ENCODE measurements at regions not wholly inside any gene's neighbourhood (a gene's known extent, or its start where the extent isn't known, plus 50 kb on each side); places are given as distances from the start of the nearest gene placed in this dataset.
"Not testable (repeated sequence)": the region's sequence is repeated elsewhere in the genome, so short reads cannot be mapped to it uniquely, and the experiment has no call there.

- H3K9ac ChIP-seq (ENCODE audit: low read depth, low read length), result no peak overlapping the region
- H3K27me3 ChIP-seq (ENCODE audit: insufficient read depth, low read length), result no peaks in the 10 kb centered on the region
- H3K36me3 ChIP-seq (ENCODE audit: insufficient read depth, low read length), result no peaks in the 10 kb centered on the region
- H3K9me3 ChIP-seq (ENCODE audit: insufficient read depth, low read depth, low read length), result 0 out of 2 replicates have a peak, but pooled peaks cover 3% of the 10 kb centered on the region
- no peaks in the 10 kb centered on the region for H3K4me1 ChIP-seq (ENCODE audit: insufficient read depth, low read length)
- 80% methylated on average over 4 of the region's 5 CpGs for WGBS
- H3K27ac ChIP-seq (ENCODE audit: low read depth, low read length), result no peak overlapping the region
- no peak overlapping the region for H3K4me3 ChIP-seq (ENCODE audit: low read length)
Observed at GRCh38 chr2:43004879-43005244, 212.5 kb upstream of the HAAO start.

- not testable (repeated sequence) for H3K27me3 ChIP-seq (ENCODE audit: insufficient read depth, low read length); H3K36me3 ChIP-seq (ENCODE audit: insufficient read depth, low read length); H3K27ac ChIP-seq (ENCODE audit: low read depth, low read length); H3K4me1 ChIP-seq (ENCODE audit: insufficient read depth, low read length); H3K9ac ChIP-seq (ENCODE audit: low read depth, low read length); H3K4me3 ChIP-seq (ENCODE audit: low read length); H3K9me3 ChIP-seq (ENCODE audit: insufficient read depth, low read depth, low read length)
- 79% methylated on average over 11 of the region's 11 CpGs for WGBS
Observed at GRCh38 chr2:43004126-43004865, 211.9 kb upstream of the HAAO start.

- 85% methylated on average over 2 of the region's 2 CpGs for WGBS
- Histone ChIP-seq H3K27ac (ENCODE audit: low read depth, low read length) (no peak overlapping the region), H3K36me3 (ENCODE audit: insufficient read depth, low read length) (no peaks in the 10 kb centered on the region), H3K4me1 (ENCODE audit: insufficient read depth, low read length) (no peaks in the 10 kb centered on the region), H3K4me3 (ENCODE audit: low read length) (no peak overlapping the region), H3K9me3 (ENCODE audit: insufficient read depth, low read depth, low read length) (0 out of 2 replicates have a peak, but pooled peaks cover 3% of the 10 kb centered on the region), H3K9ac (ENCODE audit: low read depth, low read length) (no peak overlapping the region), H3K27me3 (ENCODE audit: insufficient read depth, low read length) (no peaks in the 10 kb centered on the region)
Observed at GRCh38 chr2:43003702-43004101, 211.3 kb upstream of the HAAO start.

GRCh38 chr2:43001787-43002468, 209.5 kb upstream of the HAAO start:
- Histone ChIP-seq H3K4me1 (ENCODE audit: insufficient read depth, low read length) (no peaks in the 10 kb centered on the region), H3K4me3 (ENCODE audit: low read length) (no peak overlapping the region), H3K36me3 (ENCODE audit: insufficient read depth, low read length) (no peaks in the 10 kb centered on the region), H3K9me3 (ENCODE audit: insufficient read depth, low read depth, low read length) (no peaks in the 10 kb centered on the region), H3K27ac (ENCODE audit: low read depth, low read length) (no peak overlapping the region), H3K9ac (ENCODE audit: low read depth, low read length) (no peak overlapping the region), H3K27me3 (ENCODE audit: insufficient read depth, low read length) (no peaks in the 10 kb centered on the region)
- WGBS, result 94% methylated on average over 5 of the region's 5 CpGs

GRCh38 chr2:43001055-43001378, 208.6 kb upstream of the HAAO start:
- peaks cover 1% of the 10 kb centered on the region for H3K9me3 ChIP-seq (ENCODE audit: insufficient read depth, low read depth, low read length)
- no peaks in the 10 kb centered on the region for H3K4me1 ChIP-seq (ENCODE audit: insufficient read depth, low read length)
- no peak overlapping the region for H3K4me3 ChIP-seq (ENCODE audit: low read length)
- no peaks in the 10 kb centered on the region for H3K36me3 ChIP-seq (ENCODE audit: insufficient read depth, low read length)
- no peak overlapping the region for H3K27ac ChIP-seq (ENCODE audit: low read depth, low read length)
- H3K27me3 ChIP-seq (ENCODE audit: insufficient read depth, low read length), result no peaks in the 10 kb centered on the region
- WGBS, result 93% methylated on average over 4 of the region's 4 CpGs
- no peak overlapping the region for H3K9ac ChIP-seq (ENCODE audit: low read depth, low read length)

GRCh38 chr2:43000242-43001054, 208.1 kb upstream of the HAAO start:
- Histone ChIP-seq H3K4me1 (ENCODE audit: insufficient read depth, low read length) (no peaks in the 10 kb centered on the region), H3K27me3 (ENCODE audit: insufficient read depth, low read length) (no peaks in the 10 kb centered on the region), H3K36me3 (ENCODE audit: insufficient read depth, low read length) (no peaks in the 10 kb centered on the region), H3K9me3 (ENCODE audit: insufficient read depth, low read depth, low read length) (peaks cover 7% of the 10 kb centered on the region), H3K4me3 (ENCODE audit: low read length) (no peak overlapping the region), H3K9ac (ENCODE audit: low read depth, low read length) (no peak overlapping the region), H3K27ac (ENCODE audit: low read depth, low read length) (no peak overlapping the region)
- 90% methylated on average over 24 of the region's 25 CpGs for WGBS

- Histone ChIP-seq H3K36me3 (ENCODE audit: insufficient read depth, low read length) (no peaks in the 10 kb centered on the region), H3K9me3 (ENCODE audit: insufficient read depth, low read depth, low read length) (peaks cover 7% of the 10 kb centered on the region), H3K9ac (ENCODE audit: low read depth, low read length) (no peak overlapping the region), H3K4me3 (ENCODE audit: low read length) (no peak overlapping the region), H3K27me3 (ENCODE audit: insufficient read depth, low read length) (no peaks in the 10 kb centered on the region), H3K27ac (ENCODE audit: low read depth, low read length) (no peak overlapping the region), H3K4me1 (ENCODE audit: insufficient read depth, low read length) (no peaks in the 10 kb centered on the region)
- WGBS, result 90% methylated on average over 6 of the region's 7 CpGs
Observed at GRCh38 chr2:42999856-43000241, 207.5 kb upstream of the HAAO start.

GRCh38 chr2:42999391-42999841, 207.0 kb upstream of the HAAO start:
- H3K9ac ChIP-seq (ENCODE audit: low read depth, low read length), result no peak overlapping the region
- no peaks in the 10 kb centered on the region for H3K27me3 ChIP-seq (ENCODE audit: insufficient read depth, low read length)
- 94% methylated on average over 5 of the region's 5 CpGs for WGBS
- H3K27ac ChIP-seq (ENCODE audit: low read depth, low read length), result no peak overlapping the region
- no peaks in the 10 kb centered on the region for H3K4me1 ChIP-seq (ENCODE audit: insufficient read depth, low read length)
- H3K4me3 ChIP-seq (ENCODE audit: low read length), result no peak overlapping the region
- H3K9me3 ChIP-seq (ENCODE audit: insufficient read depth, low read depth, low read length), result peaks cover 7% of the 10 kb centered on the region
- no peaks in the 10 kb centered on the region for H3K36me3 ChIP-seq (ENCODE audit: insufficient read depth, low read length)

GRCh38 chr2:42998721-42999120, 206.3 kb upstream of the HAAO start:
- no peaks in the 10 kb centered on the region for H3K4me1 ChIP-seq (ENCODE audit: insufficient read depth, low read length)
- no peak overlapping the region for H3K27ac ChIP-seq (ENCODE audit: low read depth, low read length)
- H3K9me3 ChIP-seq (ENCODE audit: insufficient read depth, low read depth, low read length), result peaks cover 7% of the 10 kb centered on the region
- H3K9ac ChIP-seq (ENCODE audit: low read depth, low read length), result no peak overlapping the region; the same call in 1 of the 2 replicates
- no peaks in the 10 kb centered on the region for H3K27me3 ChIP-seq (ENCODE audit: insufficient read depth, low read length)
- H3K36me3 ChIP-seq (ENCODE audit: insufficient read depth, low read length), result no peaks in the 10 kb centered on the region
- no peak overlapping the region for H3K4me3 ChIP-seq (ENCODE audit: low read length)
- 97% methylated on average over 10 of the region's 10 CpGs for WGBS

- Histone ChIP-seq H3K9me3 (ENCODE audit: insufficient read depth, low read depth, low read length) (peaks cover 7% of the 10 kb centered on the region), H3K4me3 (ENCODE audit: low read length) (no peak overlapping the region)
- 97% methylated on average over 4 of the region's 4 CpGs for WGBS
Observed at GRCh38 chr2:42996528-42996927, 204.1 kb upstream of the HAAO start.

GRCh38 chr2:42995752-42996422, 203.5 kb upstream of the HAAO start:
- H3K4me1 ChIP-seq (ENCODE audit: insufficient read depth, low read length), result no peaks in the 10 kb centered on the region
- peaks cover 7% of the 10 kb centered on the region for H3K9me3 ChIP-seq (ENCODE audit: insufficient read depth, low read depth, low read length)
- no peak overlapping the region for H3K4me3 ChIP-seq (ENCODE audit: low read length)
- H3K9ac ChIP-seq (ENCODE audit: low read depth, low read length), result no peak overlapping the region
- 100% methylated on average over 1 of the region's 1 CpG for WGBS
- H3K27ac ChIP-seq (ENCODE audit: low read depth, low read length), result no peak overlapping the region
- no peaks in the 10 kb centered on the region for H3K27me3 ChIP-seq (ENCODE audit: insufficient read depth, low read length)
- no peaks in the 10 kb centered on the region for H3K36me3 ChIP-seq (ENCODE audit: insufficient read depth, low read length)

More at GRCh38 chr2:42996528-42996927, 204.1 kb upstream of the HAAO start:
- Histone ChIP-seq H3K9ac (ENCODE audit: low read depth, low read length) (no peak overlapping the region), H3K36me3 (ENCODE audit: insufficient read depth, low read length) (no peaks in the 10 kb centered on the region), H3K27me3 (ENCODE audit: insufficient read depth, low read length) (no peaks in the 10 kb centered on the region), H3K27ac (ENCODE audit: low read depth, low read length) (no peak overlapping the region), H3K4me1 (ENCODE audit: insufficient read depth, low read length) (no peaks in the 10 kb centered on the region)

Data from HUES64 (cell line).